Glomerular endothelial cell (primary cell): ENCODE measurements at regions not wholly inside any gene's neighbourhood (a gene's known extent, or its start where the extent isn't known, plus 50 kb on each side); places are given as distances from the start of the nearest gene placed in this dataset.

Source experiments
- DNase-seq: peaks from one replicate; pipeline ENCODE4 v3.0.0-alpha.2; 2011; ENCODE audit warnings: low read depth, low spot score; ENCODE audit errors: extremely low read depth

GRCh38 chr3:177753451-177754155 is 556.3 kb upstream of the TBL1XR1 start:
- DNase-seq = no peak

- no peak for DNase-seq
Measured at GRCh38 chr3:177754508-177754921, 557.2 kb upstream of the TBL1XR1 start.

GRCh38 chr3:177758126-177758525 is 560.8 kb upstream of the TBL1XR1 start:
- no peak for DNase-seq

DNA sequence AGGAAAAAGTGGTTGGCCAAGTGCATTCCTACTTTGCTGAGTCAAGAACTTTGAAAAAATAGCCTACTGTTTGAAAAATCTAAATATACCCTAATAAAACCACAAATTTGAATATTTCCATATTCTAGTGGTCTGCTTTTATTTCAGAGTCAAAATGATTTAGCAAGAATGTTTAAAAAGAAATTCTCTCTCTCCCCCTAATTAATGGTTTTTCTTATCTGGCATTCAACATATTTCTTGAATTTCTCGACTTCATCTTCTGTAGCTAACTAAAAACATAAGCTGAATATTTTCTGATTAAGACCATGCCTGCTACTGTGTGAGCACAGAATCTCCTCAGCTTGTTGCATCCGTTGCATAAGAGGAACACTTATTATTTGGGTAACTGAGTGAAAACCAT is 563.5 kb upstream of the TBL1XR1 start:
- no peak for DNase-seq

- no peak for DNase-seq
Measured at GRCh38 chr3:177764377-177764912, 567.2 kb upstream of the TBL1XR1 start.

DNA sequence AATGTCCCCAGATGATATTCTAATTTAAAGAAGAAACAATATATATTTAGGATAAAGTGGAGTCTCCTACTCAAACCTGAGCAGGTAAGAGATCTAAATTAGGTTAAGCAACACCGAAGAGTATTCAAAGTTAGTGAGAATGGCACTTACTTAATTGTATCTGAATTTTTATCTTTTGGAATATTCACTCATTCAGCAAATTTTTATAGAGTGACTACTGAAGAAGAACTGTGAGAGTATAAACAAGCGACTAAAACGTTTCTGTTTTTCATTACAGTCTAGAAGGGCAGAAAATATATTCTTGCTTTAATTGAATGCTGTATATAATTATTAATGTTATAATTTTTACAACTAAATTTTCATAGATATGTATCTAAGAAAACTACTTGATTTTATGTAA is 567.7 kb upstream of the TBL1XR1 start:
- no peak for DNase-seq

DNA sequence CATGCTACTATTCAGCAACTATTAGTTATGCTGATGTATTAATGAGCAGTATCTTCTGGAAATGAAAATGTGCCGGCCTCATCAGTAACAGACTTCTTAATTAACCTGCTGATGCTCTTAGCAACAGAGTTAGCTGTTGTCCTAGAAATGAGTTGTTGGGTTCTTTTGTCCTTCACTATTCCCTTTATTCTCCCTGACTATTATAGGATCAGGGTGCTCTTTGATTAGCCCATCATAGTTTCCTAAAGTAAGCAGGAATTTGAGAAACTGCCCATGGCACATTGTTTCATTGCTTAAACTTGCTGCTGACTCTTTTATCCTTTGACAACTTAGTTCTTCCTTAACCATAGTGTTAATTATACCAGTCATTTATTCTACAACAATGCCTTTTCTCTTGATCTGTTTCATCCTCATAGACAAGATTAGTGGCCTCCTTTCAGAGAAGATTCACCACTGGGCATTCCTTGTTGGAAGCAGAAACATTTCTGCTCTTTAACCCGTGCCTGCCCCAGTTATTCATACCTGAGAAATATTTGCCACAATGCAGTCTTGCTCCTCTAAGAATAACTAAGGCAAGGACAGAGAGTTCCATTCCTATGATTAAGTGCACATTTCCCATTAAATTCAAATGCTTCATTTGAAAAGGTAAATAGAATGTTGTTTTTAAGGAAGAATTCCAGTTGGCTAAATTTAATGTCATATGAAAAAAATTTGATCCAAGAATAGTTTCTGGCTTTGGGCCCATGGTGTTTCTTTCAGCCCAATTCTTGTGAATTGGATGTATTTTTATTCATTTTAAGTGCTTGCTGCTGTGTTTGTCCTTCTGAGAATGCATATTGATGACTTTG is 573.3 kb upstream of the TBL1XR1 start:
- no peak for DNase-seq

GRCh38 chr3:177771780-177772179 is 574.5 kb upstream of the TBL1XR1 start:
- no peak for DNase-seq

DNA sequence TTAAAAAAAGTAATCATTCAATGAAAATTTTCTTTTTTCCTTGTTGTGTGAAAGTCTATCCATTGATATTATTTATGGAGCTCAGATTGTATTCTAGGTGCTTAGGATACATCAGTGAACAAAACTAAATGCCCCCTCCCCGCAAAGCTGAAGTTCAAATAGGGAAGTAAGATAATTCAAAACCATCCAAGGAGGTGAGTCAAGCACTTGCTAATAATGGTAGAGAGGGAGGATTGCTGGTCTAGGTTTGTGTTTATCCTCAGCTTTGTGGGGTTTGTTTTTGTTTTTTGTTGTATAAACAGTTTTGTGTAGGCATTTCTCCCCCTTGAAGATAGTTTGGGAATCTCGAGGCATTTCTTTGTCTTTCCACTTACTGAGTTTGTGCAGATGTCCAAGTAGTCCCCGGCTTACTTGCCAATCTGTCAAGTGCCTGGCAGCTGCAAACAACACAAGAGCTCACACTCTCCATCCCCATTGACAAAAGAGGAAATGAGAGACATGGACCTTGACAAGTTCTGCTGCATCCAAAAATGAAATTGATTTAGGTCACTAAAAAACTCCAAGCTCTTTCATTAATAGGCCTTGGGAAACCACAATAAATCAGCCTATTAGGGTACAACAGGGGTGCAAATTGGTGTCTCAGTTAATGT is 575.8 kb upstream of the TBL1XR1 start:
- DNase-seq = no peak

DNA sequence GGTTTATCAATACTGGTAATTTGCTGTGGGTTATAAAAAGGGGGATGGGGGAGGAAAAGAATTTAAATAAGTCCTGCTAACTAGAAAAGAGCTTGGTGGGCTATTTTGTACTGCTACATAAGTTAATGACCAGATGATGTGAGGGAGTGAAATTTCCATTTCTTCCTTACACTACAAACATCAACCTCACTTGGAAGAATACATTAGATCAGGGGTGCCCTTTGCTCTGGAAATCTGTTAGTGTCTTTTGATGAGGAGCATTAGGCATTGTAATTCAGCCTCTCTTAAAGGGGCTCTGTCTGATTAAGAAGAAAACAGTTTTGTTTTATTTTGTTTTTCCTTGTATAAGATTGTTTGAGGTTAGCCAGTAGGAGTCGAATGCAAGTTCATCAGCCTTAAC is 576.4 kb upstream of the TBL1XR1 start:
- DNase-seq = no peak

DNA sequence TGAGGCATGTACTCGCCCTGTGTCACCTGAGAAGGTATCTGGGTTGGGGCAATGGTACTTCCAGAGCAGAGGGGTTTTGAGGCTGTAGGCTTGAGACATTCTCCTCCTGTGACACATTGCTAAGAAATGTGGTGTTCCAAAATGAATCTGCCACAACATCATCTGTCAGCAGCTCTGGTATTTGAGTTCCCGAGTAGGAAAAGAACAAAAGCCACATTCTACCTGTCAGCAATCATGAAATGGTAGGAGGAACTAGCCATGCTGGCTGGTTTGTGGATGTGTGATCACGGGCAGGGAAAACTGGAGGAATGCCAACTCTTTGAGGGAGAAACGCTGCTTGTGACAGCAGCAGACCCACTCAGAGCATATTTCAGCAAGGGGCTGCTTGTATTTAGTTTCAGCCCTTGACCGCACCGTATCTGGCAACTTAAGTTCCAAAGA is 579.4 kb upstream of the TBL1XR1 start:
- no peak for DNase-seq

- DNase-seq = no peak
Measured at GRCh38 chr3:177777699-177778098, 580.4 kb upstream of the TBL1XR1 start.

- no peak for DNase-seq
Measured at GRCh38 chr3:177778633-177779032, 581.4 kb upstream of the TBL1XR1 start.

- DNase-seq = no peak
Measured at GRCh38 chr3:177781686-177782161, 584.4 kb upstream of the TBL1XR1 start.

GRCh38 chr3:177783338-177783737 is 586.1 kb upstream of the TBL1XR1 start:
- no peak for DNase-seq

GRCh38 chr3:177783767-177784166 is 586.5 kb upstream of the TBL1XR1 start:
- no peak for DNase-seq

DNA sequence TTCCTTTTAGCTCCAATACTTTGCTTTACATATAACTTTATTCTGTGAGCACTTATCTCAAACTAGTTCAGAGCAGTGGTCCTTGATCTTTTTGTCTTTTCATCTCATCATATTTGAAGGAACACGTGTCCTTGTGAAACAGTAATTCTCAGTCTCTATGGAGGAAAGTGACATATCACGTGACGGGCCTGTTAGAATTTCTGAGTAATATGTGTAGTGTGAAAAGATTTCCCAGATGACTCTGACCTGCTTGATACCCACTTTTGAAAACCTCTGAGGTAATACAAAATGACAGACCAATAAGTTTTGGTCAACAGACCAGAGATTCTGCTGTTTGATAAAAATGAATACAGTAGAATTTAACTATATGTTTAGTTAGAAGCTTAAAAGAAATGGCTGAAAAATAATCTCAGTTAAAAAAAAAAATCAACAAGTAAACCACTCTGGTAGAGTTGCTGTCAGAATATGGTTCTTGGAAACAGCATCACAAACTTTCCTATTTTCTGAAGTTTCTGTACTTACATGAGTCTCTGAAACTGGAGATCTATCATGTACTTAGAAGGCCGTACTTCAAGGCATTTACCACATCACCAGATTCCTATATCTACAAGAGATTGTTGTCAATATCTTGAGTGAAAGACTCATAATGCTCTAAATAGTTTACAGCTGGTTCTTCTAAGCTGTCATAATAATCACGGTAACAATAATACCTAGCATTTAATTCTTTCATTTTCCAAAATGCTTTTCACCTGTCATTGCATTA is 590.2 kb upstream of the TBL1XR1 start:
- no peak for DNase-seq

DNA sequence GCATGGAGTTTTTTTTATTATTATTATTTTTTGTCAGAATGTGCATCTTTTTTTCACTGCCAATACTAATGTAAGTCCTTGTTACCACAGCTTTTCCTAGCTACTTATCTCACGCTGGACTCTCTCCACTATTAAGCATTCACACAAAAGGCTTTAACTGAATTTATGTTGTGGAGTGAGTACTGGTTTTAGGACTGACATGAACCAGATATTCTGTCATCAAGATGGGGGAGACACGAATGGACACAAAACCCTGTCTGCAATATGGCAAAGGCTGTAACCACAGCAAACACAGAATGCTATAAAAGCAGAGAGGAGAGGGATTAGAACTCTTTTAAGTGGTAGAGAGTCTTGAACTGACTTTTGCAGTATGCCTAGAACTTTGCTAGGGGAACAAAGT is 592.2 kb upstream of the TBL1XR1 start:
- no peak for DNase-seq

- no peak for DNase-seq
Measured at GRCh38 chr3:177792311-177793030, 595.2 kb upstream of the TBL1XR1 start.

- no peak for DNase-seq
Measured at GRCh38 chr3:177793451-177793850, 596.2 kb upstream of the TBL1XR1 start.
